Panc1 (cell line): ENCODE measurements at regions not wholly inside any gene's neighbourhood (a gene's known extent, or its start where the extent isn't known, plus 50 kb on each side); places are given as distances from the start of the nearest gene placed in this dataset.

Experiments used
- POLR2AphosphoS5 ChIP-seq: IDR thresholded peaks from 2 replicates; pipeline ENCODE4 v1.6.1; 2012; ENCODE audit warnings: mild to moderate bottlenecking, low read depth, low read length, moderate library complexity
- TCF7L2 ChIP-seq: IDR thresholded peaks from 2 replicates; pipeline ENCODE4 v1.6.1; 2011; ENCODE audit warnings: mild to moderate bottlenecking, low read depth, low read length, inconsistent platforms
- TF ChIP-seq, protein P1 (sequence below): fragments of 450-650 bp; IDR thresholded peaks from 2 replicates; pipeline ENCODE4 v1.5.1; 2017; ENCODE audit warnings: mild to moderate bottlenecking
- TF ChIP-seq, protein P2 (sequence below), 2 experiments: IDR thresholded peaks; 2 replicates each; pipeline ENCODE4 v1.6.1; 2011 to 2012; ENCODE audit warnings: low read depth in 2 of 2, control low read depth in 1 of 2, low read length in 1 of 2, mild to moderate bottlenecking in 1 of 2, moderate library complexity in 1 of 2; ENCODE audit not compliant: insufficient read depth in 1 of 2

DNA sequence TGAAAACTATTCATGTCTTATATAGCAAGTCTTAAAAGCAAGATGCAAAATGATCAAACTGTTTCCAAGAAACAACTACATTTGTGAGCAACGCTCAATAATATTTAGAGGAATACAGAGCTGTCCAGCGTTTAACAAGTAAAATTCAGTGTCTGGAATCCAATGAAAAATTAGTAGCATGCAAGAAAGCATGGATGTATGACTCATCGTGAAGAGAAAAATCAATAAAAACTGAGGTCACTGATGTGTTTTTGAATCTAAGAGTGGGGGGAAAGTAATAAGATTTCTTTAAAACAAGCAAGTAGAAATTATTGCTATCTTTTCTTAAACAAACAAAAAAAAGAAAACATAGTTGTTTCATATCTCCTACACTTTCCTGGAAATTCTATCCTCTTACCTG is 600.3 kb upstream of the GOLIM4 start:
- TF ChIP-seq, protein P1, sequence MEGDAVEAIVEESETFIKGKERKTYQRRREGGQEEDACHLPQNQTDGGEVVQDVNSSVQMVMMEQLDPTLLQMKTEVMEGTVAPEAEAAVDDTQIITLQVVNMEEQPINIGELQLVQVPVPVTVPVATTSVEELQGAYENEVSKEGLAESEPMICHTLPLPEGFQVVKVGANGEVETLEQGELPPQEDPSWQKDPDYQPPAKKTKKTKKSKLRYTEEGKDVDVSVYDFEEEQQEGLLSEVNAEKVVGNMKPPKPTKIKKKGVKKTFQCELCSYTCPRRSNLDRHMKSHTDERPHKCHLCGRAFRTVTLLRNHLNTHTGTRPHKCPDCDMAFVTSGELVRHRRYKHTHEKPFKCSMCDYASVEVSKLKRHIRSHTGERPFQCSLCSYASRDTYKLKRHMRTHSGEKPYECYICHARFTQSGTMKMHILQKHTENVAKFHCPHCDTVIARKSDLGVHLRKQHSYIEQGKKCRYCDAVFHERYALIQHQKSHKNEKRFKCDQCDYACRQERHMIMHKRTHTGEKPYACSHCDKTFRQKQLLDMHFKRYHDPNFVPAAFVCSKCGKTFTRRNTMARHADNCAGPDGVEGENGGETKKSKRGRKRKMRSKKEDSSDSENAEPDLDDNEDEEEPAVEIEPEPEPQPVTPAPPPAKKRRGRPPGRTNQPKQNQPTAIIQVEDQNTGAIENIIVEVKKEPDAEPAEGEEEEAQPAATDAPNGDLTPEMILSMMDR, result no peak
- TF ChIP-seq, protein P2, sequence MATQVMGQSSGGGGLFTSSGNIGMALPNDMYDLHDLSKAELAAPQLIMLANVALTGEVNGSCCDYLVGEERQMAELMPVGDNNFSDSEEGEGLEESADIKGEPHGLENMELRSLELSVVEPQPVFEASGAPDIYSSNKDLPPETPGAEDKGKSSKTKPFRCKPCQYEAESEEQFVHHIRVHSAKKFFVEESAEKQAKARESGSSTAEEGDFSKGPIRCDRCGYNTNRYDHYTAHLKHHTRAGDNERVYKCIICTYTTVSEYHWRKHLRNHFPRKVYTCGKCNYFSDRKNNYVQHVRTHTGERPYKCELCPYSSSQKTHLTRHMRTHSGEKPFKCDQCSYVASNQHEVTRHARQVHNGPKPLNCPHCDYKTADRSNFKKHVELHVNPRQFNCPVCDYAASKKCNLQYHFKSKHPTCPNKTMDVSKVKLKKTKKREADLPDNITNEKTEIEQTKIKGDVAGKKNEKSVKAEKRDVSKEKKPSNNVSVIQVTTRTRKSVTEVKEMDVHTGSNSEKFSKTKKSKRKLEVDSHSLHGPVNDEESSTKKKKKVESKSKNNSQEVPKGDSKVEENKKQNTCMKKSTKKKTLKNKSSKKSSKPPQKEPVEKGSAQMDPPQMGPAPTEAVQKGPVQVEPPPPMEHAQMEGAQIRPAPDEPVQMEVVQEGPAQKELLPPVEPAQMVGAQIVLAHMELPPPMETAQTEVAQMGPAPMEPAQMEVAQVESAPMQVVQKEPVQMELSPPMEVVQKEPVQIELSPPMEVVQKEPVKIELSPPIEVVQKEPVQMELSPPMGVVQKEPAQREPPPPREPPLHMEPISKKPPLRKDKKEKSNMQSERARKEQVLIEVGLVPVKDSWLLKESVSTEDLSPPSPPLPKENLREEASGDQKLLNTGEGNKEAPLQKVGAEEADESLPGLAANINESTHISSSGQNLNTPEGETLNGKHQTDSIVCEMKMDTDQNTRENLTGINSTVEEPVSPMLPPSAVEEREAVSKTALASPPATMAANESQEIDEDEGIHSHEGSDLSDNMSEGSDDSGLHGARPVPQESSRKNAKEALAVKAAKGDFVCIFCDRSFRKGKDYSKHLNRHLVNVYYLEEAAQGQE (IDR thresholded peaks at IDR 0.05; ENCODE audit: insufficient read depth in 1 of 2, low read depth in 2 of 2, low read length in 1 of 2), result no peak
- TF ChIP-seq POLR2AphosphoS5 (no peak), TCF7L2 (no peak)
